GM12875 (cell line): ENCODE measurements at regions not wholly inside any gene's neighbourhood (a gene's known extent, or its start where the extent isn't known, plus 50 kb on each side); places are given as distances from the start of the nearest gene placed in this dataset.

Experiments
- H3K4me3 ChIP-seq: one replicate; pipeline ENCODE4 v1.5.1; 2011; ENCODE audit warnings: low read depth, low read length, control low read depth
- TF ChIP-seq, protein P1 (sequence below): IDR thresholded peaks from 2 replicates; pipeline ENCODE4 v1.5.1; 2011; ENCODE audit warnings: low read depth, mild to moderate bottlenecking, control low read depth, inconsistent platforms, low read length, moderate library complexity, borderline replicate concordance; ENCODE audit not compliant: insufficient read depth

DNA sequence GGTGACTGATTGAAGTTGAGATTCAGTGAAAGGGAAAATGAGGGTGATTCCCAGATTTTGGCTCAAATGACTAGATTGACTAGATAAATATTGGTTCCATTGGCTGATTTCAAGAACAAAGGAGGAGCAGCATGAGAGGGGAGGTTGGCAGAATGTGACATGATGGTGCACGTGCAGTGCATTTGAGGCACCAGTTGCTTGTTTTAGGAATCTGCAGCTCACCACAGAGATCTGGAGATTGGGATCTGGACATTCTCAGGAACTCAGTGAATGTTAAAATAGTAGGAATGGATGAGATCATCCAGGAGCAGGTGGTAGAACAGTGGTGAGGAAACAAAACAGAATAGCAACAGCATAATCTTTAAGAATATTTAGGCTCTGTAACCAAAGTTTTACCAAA lies 496.3 kb downstream of the DHX35 start:
- H3K4me3 ChIP-seq = no peak overlapping the region
- TF ChIP-seq, protein P1, sequence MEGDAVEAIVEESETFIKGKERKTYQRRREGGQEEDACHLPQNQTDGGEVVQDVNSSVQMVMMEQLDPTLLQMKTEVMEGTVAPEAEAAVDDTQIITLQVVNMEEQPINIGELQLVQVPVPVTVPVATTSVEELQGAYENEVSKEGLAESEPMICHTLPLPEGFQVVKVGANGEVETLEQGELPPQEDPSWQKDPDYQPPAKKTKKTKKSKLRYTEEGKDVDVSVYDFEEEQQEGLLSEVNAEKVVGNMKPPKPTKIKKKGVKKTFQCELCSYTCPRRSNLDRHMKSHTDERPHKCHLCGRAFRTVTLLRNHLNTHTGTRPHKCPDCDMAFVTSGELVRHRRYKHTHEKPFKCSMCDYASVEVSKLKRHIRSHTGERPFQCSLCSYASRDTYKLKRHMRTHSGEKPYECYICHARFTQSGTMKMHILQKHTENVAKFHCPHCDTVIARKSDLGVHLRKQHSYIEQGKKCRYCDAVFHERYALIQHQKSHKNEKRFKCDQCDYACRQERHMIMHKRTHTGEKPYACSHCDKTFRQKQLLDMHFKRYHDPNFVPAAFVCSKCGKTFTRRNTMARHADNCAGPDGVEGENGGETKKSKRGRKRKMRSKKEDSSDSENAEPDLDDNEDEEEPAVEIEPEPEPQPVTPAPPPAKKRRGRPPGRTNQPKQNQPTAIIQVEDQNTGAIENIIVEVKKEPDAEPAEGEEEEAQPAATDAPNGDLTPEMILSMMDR = no peak

DNA sequence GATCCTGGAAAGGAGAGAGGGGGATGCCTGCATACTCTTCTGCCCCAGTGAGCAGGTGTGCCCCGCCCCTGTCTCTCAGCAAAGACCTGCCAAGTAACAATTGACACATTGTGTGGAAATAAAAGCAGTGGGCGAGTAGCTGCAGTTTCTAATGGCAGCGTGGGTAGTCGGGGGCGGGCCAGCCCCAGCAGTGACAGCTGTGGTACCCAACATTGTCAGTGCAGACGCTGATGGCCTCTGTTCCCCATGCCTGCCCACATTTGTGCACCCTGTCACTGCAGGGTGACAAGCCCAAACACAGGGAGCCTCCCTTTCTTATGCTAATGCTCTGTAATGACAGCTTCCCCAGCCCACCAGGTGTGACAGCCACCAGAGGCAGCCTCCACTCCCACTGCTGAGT lies 491.7 kb downstream of the DHX35 start:
- TF ChIP-seq, protein P1 = no peak
- H3K4me3 ChIP-seq = no peak overlapping the region

- TF ChIP-seq, protein P1 = no peak
These were observed 490.6 kb downstream of the DHX35 start for GRCh38 chr20:39452583-39453340.

DNA sequence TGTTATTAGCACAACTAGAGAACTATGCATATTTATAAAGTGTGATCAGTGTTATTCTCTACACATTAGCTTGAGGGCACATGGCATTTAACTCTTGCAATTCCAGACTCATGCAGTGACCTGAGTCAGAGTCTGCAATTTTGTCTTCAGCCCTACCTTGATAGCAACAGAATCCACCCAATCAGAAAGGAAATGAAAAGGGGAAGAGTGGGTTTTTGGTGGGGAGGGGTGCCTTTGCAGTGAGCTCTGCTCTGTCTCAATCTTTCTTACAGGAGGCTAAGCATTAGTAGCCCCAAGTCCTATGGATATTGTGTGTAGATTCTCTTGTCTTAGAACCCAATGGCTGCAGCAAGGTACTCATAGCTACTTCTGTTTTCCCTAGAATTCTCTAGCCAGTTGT lies 489.2 kb downstream of the DHX35 start:
- TF ChIP-seq, protein P1 = no peak
- H3K4me3 ChIP-seq = no peak overlapping the region

More at GRCh38 chr20:39452583-39453340, 490.6 kb downstream of the DHX35 start:
- H3K4me3 ChIP-seq = no peak overlapping the region

DNA sequence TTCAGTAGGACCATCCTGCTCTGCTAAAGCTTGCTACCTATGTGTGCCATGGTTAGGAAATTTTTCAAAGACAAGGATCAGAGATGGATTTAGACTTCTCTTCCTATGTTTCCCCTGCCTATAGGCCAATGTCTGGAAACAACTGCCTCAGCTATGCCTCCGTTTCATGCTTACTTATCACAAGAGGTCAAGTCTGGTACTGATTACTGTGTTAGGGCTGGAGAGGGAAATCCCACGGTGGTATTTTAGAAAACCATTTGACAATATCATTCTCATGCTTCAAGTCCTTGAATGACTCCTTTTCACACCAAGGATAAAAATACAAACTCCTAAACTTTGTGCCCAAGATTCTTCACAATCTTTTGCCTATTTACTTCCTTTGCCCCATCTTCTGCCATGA lies 484.3 kb downstream of the DHX35 start:
- TF ChIP-seq, protein P1 = no peak
- no peak overlapping the region for H3K4me3 ChIP-seq

GRCh38 chr20:39445095-39445494 lies 483.0 kb downstream of the DHX35 start:
- TF ChIP-seq, protein P1 = no peak
- no peak overlapping the region for H3K4me3 ChIP-seq

DNA sequence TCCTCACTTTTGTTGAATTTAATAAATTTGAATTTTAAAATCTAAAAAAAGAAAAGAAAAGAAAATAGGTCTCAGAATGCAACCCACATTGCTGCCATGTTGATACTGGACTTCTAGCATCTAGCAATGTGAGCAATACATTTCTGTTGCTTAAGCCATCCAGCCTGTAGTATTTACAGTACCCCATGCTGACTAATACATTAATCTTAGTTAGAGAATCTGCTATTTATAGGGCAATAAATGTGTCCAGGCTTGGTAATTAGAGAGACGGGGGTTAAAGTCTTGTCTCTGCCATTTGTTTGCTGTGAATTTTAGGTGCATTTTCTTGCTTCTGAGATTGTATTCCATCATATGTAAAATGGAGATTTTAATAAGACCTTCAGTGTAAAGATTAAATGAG lies 471.3 kb downstream of the DHX35 start:
- TF ChIP-seq, protein P1 = no peak
- H3K4me3 ChIP-seq = no peak overlapping the region
